DOHH2 (cell line): ENCODE measurements at regions not wholly inside any gene's neighbourhood (a gene's known extent, or its start where the extent isn't known, plus 50 kb on each side); places are given as distances from the start of the nearest gene placed in this dataset.

Experiments
- H3F3A ChIP-seq: fragments of 200-600 bp; sonication (generic), shearing (Covaris generic); 2 replicates; pipeline ENCODE4 v1.6.0; 2016; ENCODE audit warnings: antibody characterized with exemption, mild to moderate bottlenecking; ENCODE audit not compliant: control insufficient read depth, insufficient read depth
- H3K27ac ChIP-seq: fragments of 200-600 bp; sonication (generic); 2 replicates; pipeline ENCODE4 v1.5.1; 2014; ENCODE audit warnings: low read depth, mild to moderate bottlenecking, low read length, moderate library complexity
- H3K27me3 ChIP-seq: fragments of 200-600 bp; sonication (generic); 2 replicates; pipeline ENCODE4 v1.6.1; 2014; ENCODE audit warnings: mild to moderate bottlenecking, low read length, mixed read lengths; ENCODE audit not compliant: control insufficient read depth
- H3K36me3 ChIP-seq: fragments of 200-600 bp; sonication (generic); 2 replicates; pipeline ENCODE4 v1.6.1; 2014; ENCODE audit warnings: mild to moderate bottlenecking, low read length, moderate library complexity, mixed read lengths; ENCODE audit not compliant: control insufficient read depth
- H3K4me1 ChIP-seq: fragments of 200-600 bp; sonication (generic); 2 replicates; pipeline ENCODE4 v1.6.1; 2014; ENCODE audit warnings: mild to moderate bottlenecking, low read length, mixed read lengths; ENCODE audit not compliant: control insufficient read depth
- H3K4me2 ChIP-seq: fragments of 200-600 bp; sonication (generic); 2 replicates; pipeline ENCODE4 v1.6.0; 2014; ENCODE audit warnings: mild to moderate bottlenecking, low read length, moderate library complexity
- H3K4me3 ChIP-seq: fragments of 200-600 bp; sonication (generic); 2 replicates; pipeline ENCODE4 v1.5.1; 2014; ENCODE audit warnings: mild to moderate bottlenecking, low read length, mixed read lengths
- H3K79me2 ChIP-seq: fragments of 200-600 bp; sonication (generic); 2 replicates; pipeline ENCODE4 v1.6.1; 2014; ENCODE audit warnings: mild to moderate bottlenecking, low read length, mixed read lengths; ENCODE audit not compliant: control insufficient read depth
- H3K9me2 ChIP-seq: fragments of 200-600 bp; sonication (generic); replicated peaks from 2 replicates; pipeline ENCODE4 v1.6.1; 2014; ENCODE audit warnings: mild to moderate bottlenecking, low read length, mixed read lengths; ENCODE audit not compliant: control insufficient read depth
- H3K9me3 ChIP-seq: fragments of 200-600 bp; sonication (generic); 2 replicates; pipeline ENCODE4 v1.6.1; 2014; ENCODE audit warnings: antibody characterized with exemption, low read length, mixed read lengths; ENCODE audit not compliant: control insufficient read depth, insufficient read depth
- H4K20me1 ChIP-seq: fragments of 200-600 bp; sonication (generic); 2 replicates; pipeline ENCODE4 v1.6.0; 2014; ENCODE audit warnings: low read depth, mild to moderate bottlenecking, antibody characterized with exemption, low read length, moderate library complexity; ENCODE audit not compliant: control insufficient read depth, insufficient read depth
- CTCF ChIP-seq: fragments of 200-600 bp; sonication (generic); IDR thresholded peaks from one replicate; pipeline ENCODE4 v1.5.1; 2014; ENCODE audit warnings: antibody characterized with exemption, mild to moderate bottlenecking, low read depth, low read length; ENCODE audit not compliant: poor library complexity, severe bottlenecking
- EZH2phosphoT487 ChIP-seq: fragments of 200-600 bp; sonication (generic); IDR thresholded peaks from 2 replicates; pipeline ENCODE4 v1.6.1; 2017; ENCODE audit warnings: borderline replicate concordance, mild to moderate bottlenecking, antibody characterized with exemption, low read length, moderate library complexity, mixed read lengths

GRCh38 chr2:67471681-67472080, 74.5 kb downstream of the ETAA1 start:
- H3K79me2 ChIP-seq, result no peaks in the 10 kb centered on the region
- no peaks in the 10 kb centered on the region for H3K27me3 ChIP-seq
- H3K27ac ChIP-seq, result no peak overlapping the region
- H3K4me3 ChIP-seq, result no peak overlapping the region
- H3K4me1 ChIP-seq, result no peaks in the 10 kb centered on the region
- TF ChIP-seq EZH2phosphoT487 (no peak), CTCF (no peak)
- H3K4me2 ChIP-seq, result no peak overlapping the region
- no peaks in the 10 kb centered on the region for H3K36me3 ChIP-seq
- no peaks in the 10 kb centered on the region for H3K9me3 ChIP-seq
- H3K9me2 ChIP-seq, result no peaks in the 10 kb centered on the region
- H4K20me1 ChIP-seq, result no peaks in the 10 kb centered on the region
- H3F3A ChIP-seq, result no peaks in the 10 kb centered on the region

- H3K27me3 ChIP-seq, result no peaks in the 10 kb centered on the region; the same call in 1 of the 2 replicates
- H3K4me1 ChIP-seq, result no peaks in the 10 kb centered on the region
- TF ChIP-seq EZH2phosphoT487 (no peak), CTCF (no peak)
- H3K4me2 ChIP-seq, result no peak overlapping the region
- no peak overlapping the region for H3K27ac ChIP-seq
- H3K4me3 ChIP-seq, result no peak overlapping the region
- no peaks in the 10 kb centered on the region for H3K9me2 ChIP-seq
- H4K20me1 ChIP-seq, result no peaks in the 10 kb centered on the region
- no peaks in the 10 kb centered on the region for H3K79me2 ChIP-seq
- no peaks in the 10 kb centered on the region for H3K36me3 ChIP-seq
- no peaks in the 10 kb centered on the region for H3F3A ChIP-seq
- no peaks in the 10 kb centered on the region for H3K9me3 ChIP-seq
Observed at GRCh38 chr2:67476809-67477790, 80.0 kb downstream of the ETAA1 start.

GRCh38 chr2:67479261-67479660, 82.1 kb downstream of the ETAA1 start:
- no peaks in the 10 kb centered on the region for H3K9me2 ChIP-seq
- no peaks in the 10 kb centered on the region for H3K4me1 ChIP-seq
- H3K9me3 ChIP-seq, result no peaks in the 10 kb centered on the region
- no peak overlapping the region for H3K4me2 ChIP-seq
- no peaks in the 10 kb centered on the region for H3F3A ChIP-seq
- no peaks in the 10 kb centered on the region for H3K36me3 ChIP-seq
- no peaks in the 10 kb centered on the region for H4K20me1 ChIP-seq
- H3K27me3 ChIP-seq, result no peaks in the 10 kb centered on the region; the same call in 1 of the 2 replicates
- TF ChIP-seq EZH2phosphoT487, result no peak
- no peak for TF ChIP-seq CTCF
- H3K27ac ChIP-seq, result no peak overlapping the region
- no peak overlapping the region for H3K4me3 ChIP-seq
- no peaks in the 10 kb centered on the region for H3K79me2 ChIP-seq
